OCI-LY3 (cell line): ENCODE measurements at regions not wholly inside any gene's neighbourhood (a gene's known extent, or its start where the extent isn't known, plus 50 kb on each side); places are given as distances from the start of the nearest gene placed in this dataset.

Experiments
- H2AFZ ChIP-seq: fragments of 200-600, 300-600 bp; shearing (Covaris generic); 2 replicates; pipeline ENCODE4 v1.6.0; 2014; ENCODE audit warnings: antibody characterized with exemption, low read depth, low read length
- H3K27ac ChIP-seq: fragments of 200-600, 300-600 bp; sonication (generic); 2 replicates; pipeline ENCODE4 v1.5.1; 2014; ENCODE audit warnings: mild to moderate bottlenecking, low read length, moderate library complexity, mixed read lengths
- H3K27me3 ChIP-seq: fragments of 200-600, 300-600 bp; sonication (generic); 2 replicates; pipeline ENCODE4 v1.6.1; 2014; ENCODE audit warnings: low read depth, low read length, mixed read lengths
- H3K36me3 ChIP-seq: fragments of 200-600, 300-600 bp; sonication (generic); replicated peaks from 2 replicates; pipeline ENCODE3; 2014; ENCODE audit warnings: low read depth, low read length, mixed read lengths
- H3K4me1 ChIP-seq: fragments of 300-600, 200-600 bp; sonication (generic); 2 replicates; pipeline ENCODE4 v1.6.1; 2014; ENCODE audit warnings: low read length, mixed read lengths
- H3K4me2 ChIP-seq: fragments of 200-600, 300-600 bp; sonication (generic); 2 replicates; pipeline ENCODE4 v1.6.1; 2014; ENCODE audit warnings: low read length, mixed read lengths
- H3K4me3 ChIP-seq: fragments of 300-600, 200-600 bp; sonication (generic); 2 replicates; pipeline ENCODE4 v1.5.1; 2014; ENCODE audit warnings: antibody characterized with exemption, mild to moderate bottlenecking, low read length, moderate library complexity
- H3K79me2 ChIP-seq: fragments of 300-600, 200-600 bp; shearing (Covaris generic); 2 replicates; pipeline ENCODE4 v1.6.1; 2014; ENCODE audit warnings: mild to moderate bottlenecking, low read length, mixed read lengths
- H3K9ac ChIP-seq: fragments of 300-600, 200-600 bp; shearing (Covaris generic); 2 replicates; pipeline ENCODE4 v1.6.0; 2014; ENCODE audit warnings: mild to moderate bottlenecking, low read length, moderate library complexity
- H3K9me3 ChIP-seq: fragments of 200-600, 300-600 bp; shearing (Covaris generic); 2 replicates; pipeline ENCODE4 v1.6.1; 2014; ENCODE audit warnings: low read length, mixed read lengths; ENCODE audit not compliant: insufficient read depth
- H4K20me1 ChIP-seq: fragments of 200-600, 300-600 bp; sonication (generic); 2 replicates; pipeline ENCODE4 v1.6.1; 2016; ENCODE audit warnings: low read length, mixed read lengths; ENCODE audit not compliant: insufficient read depth
- EZH2phosphoT487 ChIP-seq: fragments of 200-600 bp; shearing (Covaris generic); IDR thresholded peaks from 2 replicates; pipeline ENCODE4 v1.6.1; 2018; ENCODE audit warnings: antibody characterized with exemption, mixed run types, low read depth
- TF ChIP-seq, protein P1 (sequence below): fragments of 200-600, 300-600 bp; sonication (generic); IDR thresholded peaks from 2 replicates; pipeline ENCODE4 v1.5.1; 2014; ENCODE audit warnings: antibody characterized with exemption, low read length, low read depth

DNA sequence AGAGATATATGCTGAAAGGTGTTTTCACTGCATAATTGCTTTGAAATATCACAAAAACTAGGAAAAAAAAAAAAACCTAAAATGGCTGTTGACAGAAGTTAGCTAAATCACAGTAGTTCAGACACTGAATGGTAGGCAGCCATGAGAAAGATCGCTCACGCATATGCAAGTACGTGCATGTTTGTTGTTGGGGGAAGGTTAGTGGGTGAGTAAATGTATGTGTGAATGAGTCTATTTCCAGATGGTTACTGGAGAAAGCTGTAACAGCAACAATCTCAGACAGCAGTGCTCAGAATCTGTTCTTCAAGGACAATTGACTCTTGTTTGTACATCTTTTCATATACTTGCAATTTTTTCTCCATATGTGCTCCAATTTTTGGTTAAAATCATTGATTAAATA, 51.9 kb upstream of the NLGN4Y start:
- Histone ChIP-seq H3K9me3 (no peaks in the 10 kb centered on the region), H2AFZ (no peak overlapping the region), H3K27me3 (no peaks in the 10 kb centered on the region), H4K20me1 (no peaks in the 10 kb centered on the region), H3K79me2 (no peaks in the 10 kb centered on the region), H3K9ac (no peak overlapping the region), H3K4me1 (no peaks in the 10 kb centered on the region), H3K4me3 (no peak overlapping the region), H3K4me2 (no peak overlapping the region), H3K27ac (no peak overlapping the region), H3K36me3 (no peaks in the 10 kb centered on the region)
- TF ChIP-seq EZH2phosphoT487 = no peak
- TF ChIP-seq, protein P1, sequence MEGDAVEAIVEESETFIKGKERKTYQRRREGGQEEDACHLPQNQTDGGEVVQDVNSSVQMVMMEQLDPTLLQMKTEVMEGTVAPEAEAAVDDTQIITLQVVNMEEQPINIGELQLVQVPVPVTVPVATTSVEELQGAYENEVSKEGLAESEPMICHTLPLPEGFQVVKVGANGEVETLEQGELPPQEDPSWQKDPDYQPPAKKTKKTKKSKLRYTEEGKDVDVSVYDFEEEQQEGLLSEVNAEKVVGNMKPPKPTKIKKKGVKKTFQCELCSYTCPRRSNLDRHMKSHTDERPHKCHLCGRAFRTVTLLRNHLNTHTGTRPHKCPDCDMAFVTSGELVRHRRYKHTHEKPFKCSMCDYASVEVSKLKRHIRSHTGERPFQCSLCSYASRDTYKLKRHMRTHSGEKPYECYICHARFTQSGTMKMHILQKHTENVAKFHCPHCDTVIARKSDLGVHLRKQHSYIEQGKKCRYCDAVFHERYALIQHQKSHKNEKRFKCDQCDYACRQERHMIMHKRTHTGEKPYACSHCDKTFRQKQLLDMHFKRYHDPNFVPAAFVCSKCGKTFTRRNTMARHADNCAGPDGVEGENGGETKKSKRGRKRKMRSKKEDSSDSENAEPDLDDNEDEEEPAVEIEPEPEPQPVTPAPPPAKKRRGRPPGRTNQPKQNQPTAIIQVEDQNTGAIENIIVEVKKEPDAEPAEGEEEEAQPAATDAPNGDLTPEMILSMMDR = no peak

DNA sequence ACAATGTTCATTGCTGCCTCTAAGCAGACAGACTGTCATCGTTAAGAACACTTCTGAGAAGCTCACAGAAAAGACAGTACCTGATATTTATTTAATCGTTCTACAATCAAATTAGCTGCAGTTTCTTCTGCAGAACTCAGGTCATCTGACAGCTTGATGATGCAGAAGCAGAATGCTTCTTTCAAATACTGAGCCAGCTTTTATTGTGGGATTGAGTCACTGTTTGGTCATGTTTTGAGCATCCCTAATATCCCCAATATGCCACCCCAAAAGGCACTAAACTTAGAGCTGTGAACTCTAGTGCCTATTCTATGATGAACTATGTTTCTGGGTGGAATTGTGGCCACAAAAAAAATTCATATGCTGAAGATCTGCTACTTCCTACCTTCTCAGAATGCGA, 51.0 kb upstream of the NLGN4Y start:
- H3K9ac ChIP-seq = no peak overlapping the region
- H3K27me3 ChIP-seq = no peaks in the 10 kb centered on the region
- no peak overlapping the region for H2AFZ ChIP-seq
- H3K9me3 ChIP-seq = no peaks in the 10 kb centered on the region
- H3K36me3 ChIP-seq = no peaks in the 10 kb centered on the region
- TF ChIP-seq, protein P1 = no peak
- TF ChIP-seq EZH2phosphoT487 = no peak
- H3K4me3 ChIP-seq = no peak overlapping the region
- H3K79me2 ChIP-seq = no peaks in the 10 kb centered on the region
- no peaks in the 10 kb centered on the region for H3K4me1 ChIP-seq
- H3K4me2 ChIP-seq = no peak overlapping the region
- H3K27ac ChIP-seq = no peak overlapping the region
- no peaks in the 10 kb centered on the region for H4K20me1 ChIP-seq
